GM12891 (cell line): ENCODE measurements at regions not wholly inside any gene's neighbourhood (a gene's known extent, or its start where the extent isn't known, plus 50 kb on each side); places are given as distances from the start of the nearest gene placed in this dataset.

Experiments used
- PAX5 ChIP-seq: IDR thresholded peaks from 2 replicates; pipeline ENCODE4 v1.6.1; 2011; ENCODE audit warnings: low read length, moderate library complexity, mild to moderate bottlenecking; ENCODE audit not compliant: insufficient read depth, severe bottlenecking
- POLR2A ChIP-seq: IDR thresholded peaks from 2 replicates; pipeline ENCODE4 v1.6.1; 2011; ENCODE audit warnings: low read depth, low read length, control low read depth
- POLR2AphosphoS5 ChIP-seq: IDR thresholded peaks from 2 replicates; pipeline ENCODE4 v1.6.1; 2011; ENCODE audit warnings: low read depth, low read length, control low read depth
- POU2F2 ChIP-seq: IDR thresholded peaks from 2 replicates; pipeline ENCODE4 v1.6.1; 2011; ENCODE audit warnings: low read depth, mild to moderate bottlenecking, control low read depth, low read length, moderate library complexity
- SPI1 ChIP-seq: IDR thresholded peaks from 2 replicates; pipeline ENCODE4 v1.6.1; 2011; ENCODE audit warnings: low read depth, low read length, control low read depth
- TAF1 ChIP-seq: IDR thresholded peaks from 2 replicates; pipeline ENCODE4 v1.6.1; 2011; ENCODE audit warnings: low read depth, low read length, control low read depth

DNA sequence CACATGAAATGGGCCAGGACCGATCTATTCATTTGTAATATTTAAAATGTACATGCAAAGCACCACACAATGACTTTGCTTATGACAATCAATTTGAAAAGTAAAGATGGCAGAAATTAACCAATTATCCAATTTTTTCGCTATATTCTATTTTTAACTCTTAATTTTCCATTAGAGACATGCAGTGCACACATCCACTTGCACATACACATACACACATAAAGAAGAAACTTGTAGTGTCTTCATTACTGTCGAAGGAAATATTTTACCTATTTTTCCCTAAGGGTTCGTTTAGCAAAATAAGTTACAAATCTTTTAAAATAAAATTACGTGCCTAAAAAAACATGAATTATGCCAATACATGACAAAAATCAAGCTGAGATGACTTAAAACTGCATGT, 194.3 kb upstream of the MDFIC2 start:
- TF ChIP-seq TAF1 = no peak
- TF ChIP-seq POLR2AphosphoS5 = no peak
- TF ChIP-seq POLR2A = no peak
- no peak for TF ChIP-seq POU2F2
- no peak for TF ChIP-seq SPI1
- no peak for TF ChIP-seq PAX5
